ENCODE measurements at regions not wholly inside any gene's neighbourhood (a gene's known extent, or its start where the extent isn't known, plus 50 kb on each side); places are given as distances from the start of the nearest gene placed in this dataset.

DNA sequence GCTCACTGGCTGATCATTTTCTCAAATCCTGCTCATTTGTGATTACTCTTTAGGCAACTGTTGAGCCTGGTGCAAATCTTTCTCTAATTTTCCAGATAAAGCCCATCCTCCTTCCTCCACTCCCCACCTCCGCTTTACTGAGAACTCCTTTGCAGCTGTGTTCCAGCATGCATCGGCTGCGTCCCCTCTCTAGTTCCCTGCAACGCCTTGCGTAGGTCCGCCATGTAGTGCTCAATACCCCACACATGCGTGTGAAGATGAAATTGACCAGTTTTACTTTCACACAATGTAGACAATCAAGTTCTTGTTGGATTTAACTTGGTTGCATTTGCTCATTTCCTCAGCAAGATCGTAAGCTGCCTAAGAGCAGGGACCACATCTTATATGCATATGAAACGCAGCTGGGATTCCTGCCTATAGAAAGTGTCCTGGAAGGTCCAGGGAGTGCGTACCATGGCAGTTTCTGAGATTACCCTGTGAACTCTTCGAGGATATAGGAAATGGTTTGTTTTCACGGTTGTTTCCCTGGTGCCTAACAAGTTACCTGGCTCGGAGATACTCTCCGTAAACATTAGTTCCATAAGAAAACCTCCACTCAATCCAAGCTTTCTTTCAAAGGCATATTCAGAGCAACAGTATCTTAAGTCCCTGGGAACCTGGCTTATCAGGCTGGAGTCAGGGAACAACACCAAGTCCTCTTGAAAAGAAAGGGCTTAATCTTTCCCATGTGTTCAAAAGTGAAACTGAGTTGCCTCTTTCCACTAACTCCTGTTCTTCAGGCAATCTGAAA lies 766.4 kb upstream of the ID2 start:
- no peak for DNase-seq

DNA sequence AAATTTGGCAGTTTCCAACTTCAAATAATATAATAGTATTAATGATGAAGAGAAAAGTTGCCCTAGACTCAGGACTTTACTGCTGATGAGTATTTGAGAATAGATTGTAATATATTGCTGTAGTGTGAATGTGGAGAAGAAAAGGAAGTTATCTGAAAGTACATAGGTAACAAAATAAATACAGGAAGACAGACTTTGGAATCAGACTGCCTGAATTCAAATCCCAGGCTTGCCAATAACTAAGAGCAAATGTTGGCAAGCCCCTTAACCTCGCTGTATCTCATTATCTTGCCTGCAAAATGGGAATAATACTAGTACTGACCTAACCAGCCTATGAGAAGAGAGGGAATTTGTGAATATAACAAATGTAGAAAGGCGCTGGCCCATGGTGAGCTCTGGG lies 765.2 kb upstream of the ID2 start:
- no peak for DNase-seq

DNA sequence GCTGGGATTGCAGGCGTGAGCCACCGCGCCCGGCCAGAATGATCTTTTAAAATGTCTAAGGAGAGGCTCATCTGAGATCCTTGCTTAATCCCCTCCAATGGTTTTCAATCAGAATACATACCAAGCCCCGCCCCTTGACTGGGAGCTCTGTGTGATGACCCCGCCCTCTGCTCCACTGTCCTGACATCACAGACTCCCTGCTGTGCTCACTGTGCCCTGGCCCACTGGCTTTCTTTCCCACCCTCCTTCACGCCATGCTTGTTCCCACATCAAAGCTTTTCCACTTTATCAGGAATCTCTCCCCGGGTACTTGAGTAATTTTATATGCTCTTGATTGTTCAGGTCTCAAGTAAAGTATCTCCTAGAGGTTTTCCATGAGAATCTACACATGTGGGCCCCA lies 762.3 kb upstream of the ID2 start:
- DNase-seq = no peak

DNA sequence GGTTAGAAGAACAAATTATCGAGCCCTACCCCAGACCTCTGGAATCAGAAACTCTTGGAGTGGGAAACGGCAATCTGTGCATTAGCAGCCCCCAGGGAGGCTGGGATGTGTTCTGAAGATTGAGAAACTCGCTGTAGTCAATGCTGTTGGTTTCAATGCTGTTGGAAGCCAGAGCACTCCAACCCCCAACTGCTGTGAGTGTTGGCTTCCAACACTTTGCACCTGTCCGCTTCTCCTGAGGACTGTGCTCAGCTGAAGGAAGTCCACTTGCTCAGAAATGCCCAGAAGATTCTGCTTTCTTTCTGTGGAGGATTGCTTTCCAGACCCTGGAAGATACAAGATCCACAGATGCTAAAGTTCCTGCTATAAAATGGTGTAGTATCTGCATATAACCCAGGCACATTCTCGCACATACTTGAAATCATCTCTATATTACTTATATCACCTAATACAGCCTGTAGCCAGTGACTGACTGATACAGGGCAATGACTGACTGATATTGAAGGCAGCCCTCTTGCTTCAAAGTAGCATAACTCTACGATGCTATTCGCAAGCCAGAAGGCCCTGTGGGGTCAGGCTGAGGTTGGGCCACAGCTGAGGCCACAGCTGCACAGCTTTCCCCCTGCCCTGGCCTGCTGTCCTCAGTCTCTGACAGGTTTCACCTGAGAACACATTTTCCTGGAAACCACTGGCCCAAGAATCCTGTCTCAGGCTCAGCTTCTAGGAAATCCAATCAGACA lies 757.7 kb upstream of the ID2 start:
- DNase-seq = no peak

DNA sequence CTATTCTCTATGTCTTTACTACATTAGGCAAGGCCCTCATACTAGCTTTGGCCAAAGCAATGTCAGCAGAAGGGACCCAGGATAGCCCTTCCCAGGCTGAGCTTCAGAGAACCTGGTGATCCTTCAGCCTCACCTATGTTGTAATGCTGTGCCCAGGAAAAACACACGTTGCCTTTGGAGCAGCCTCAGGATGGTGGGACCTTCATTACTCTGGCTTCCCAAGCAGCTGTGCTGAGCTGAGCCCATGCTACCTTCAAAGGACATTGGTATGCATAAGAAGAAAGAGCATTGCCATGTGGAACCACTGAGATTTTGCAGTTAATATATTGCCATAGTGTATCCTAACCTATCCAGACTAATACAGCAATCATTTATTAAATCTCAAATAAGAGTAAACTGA lies 756.4 kb upstream of the ID2 start:
- no peak for DNase-seq

DNA sequence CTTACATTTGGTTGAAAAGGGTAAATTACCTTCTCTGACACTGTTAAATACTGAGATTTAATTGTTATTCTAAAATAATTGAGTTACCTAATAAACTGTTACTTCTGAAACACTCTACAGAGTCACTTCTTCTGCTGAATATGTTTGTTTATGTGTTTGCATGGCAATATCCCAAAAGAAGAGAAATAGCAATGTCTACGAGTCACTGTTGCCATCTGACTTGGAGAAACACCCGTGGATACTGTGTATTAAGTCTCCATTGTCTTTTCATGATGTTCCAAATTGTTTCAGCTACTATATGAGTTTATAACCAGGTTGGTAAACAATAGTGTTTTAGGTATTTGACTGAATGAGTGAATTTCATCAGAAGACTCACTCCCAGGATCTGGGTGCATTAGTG lies 754.2 kb upstream of the ID2 start:
- no peak for DNase-seq

DNA sequence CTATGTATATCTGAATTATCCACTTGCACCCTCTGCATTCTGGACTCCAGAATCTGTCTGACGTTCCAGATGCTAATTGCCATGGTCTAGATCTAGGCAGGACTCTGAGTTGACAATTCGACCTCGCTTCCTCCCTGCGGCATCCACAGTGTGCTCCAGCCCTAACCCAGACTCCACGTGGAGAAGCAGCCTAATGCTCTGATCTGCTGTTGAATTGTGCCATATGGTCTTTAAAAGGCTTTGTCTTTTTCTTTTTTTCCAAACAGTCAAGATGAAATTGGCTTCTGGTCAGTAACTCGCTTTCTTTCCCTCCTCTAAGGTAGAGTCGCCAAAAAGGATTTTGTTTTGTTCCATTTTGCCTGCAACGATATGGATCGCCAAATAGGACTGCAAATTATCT lies 752.6 kb upstream of the ID2 start:
- DNase-seq = no peak

DNA sequence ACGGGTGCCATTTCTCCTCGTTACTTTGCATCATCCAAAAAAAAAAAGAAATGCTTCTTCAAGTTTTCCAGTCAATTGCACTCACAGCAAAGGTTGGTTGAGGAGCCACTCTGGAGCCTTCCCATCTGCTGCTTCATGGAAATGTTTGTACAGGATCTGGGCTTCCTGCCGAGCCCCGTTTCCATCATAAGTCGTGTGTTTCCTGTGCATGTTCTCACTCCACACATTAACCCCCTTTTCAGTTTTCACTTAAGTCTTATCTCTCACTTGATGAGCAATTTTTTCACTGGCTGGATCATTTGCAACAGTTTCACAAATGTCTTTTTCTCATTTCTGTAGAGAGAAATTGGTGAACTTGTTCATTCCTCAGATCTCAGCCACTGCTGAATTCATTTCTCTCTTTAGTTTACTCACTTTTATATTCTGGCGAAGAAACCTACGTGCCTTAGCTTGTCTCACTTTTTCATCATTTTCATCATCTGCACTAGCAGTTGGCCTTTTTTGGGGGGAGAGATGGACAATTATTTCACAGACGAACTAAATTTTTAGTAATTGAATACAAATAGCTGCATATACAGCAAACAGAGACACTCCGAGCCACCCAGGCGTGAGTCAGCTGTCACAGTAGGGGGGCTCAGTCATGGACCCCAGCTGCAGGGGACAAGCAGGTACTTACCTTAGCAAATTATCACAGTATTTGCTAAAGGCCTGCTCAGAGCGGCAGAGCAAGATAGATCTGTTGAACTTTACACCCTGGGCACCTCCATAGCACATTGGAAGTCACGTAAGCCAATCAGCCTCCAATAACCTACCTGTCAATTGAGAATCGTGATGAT lies 750.8 kb upstream of the ID2 start:
- DNase-seq = no peak

DNA sequence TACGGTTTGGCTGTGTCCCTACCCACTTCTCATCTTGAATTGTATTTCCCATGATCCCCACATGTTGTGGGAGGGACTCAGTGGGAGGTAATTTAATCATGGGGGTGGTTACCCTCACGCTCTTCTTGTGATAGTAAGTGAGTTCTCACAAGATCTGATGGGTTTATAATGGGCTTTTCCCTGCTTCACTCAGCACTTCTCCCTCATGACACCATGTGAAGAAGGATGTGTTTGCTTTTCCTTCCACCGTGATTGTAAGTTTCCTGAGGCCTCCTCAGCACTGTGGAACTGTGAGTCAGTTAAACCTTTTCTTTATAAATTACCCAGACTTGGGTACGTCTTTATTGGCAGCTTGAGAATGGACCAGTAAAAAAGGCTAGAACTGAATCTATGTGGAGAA lies 750.0 kb upstream of the ID2 start:
- DNase-seq = no peak

DNA sequence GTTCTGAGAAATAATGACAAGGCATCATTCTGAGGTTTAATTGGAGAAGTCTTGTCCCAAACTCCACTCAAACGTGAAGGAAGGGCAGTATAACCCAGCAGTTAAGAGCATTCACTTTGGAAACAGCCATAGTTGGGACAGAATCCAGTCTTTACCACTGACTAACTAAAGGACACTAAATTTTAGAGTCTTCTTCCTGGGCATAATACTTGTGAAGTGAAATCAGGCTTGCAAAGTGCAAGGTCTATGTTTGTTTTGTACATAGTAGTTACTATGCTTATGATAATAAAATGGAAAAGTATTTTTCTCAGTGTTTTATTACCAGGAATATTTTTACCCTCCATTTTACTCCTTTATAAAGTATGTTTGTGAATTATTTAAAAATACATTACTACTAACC lies 748.2 kb upstream of the ID2 start:
- DNase-seq = no peak

DNA sequence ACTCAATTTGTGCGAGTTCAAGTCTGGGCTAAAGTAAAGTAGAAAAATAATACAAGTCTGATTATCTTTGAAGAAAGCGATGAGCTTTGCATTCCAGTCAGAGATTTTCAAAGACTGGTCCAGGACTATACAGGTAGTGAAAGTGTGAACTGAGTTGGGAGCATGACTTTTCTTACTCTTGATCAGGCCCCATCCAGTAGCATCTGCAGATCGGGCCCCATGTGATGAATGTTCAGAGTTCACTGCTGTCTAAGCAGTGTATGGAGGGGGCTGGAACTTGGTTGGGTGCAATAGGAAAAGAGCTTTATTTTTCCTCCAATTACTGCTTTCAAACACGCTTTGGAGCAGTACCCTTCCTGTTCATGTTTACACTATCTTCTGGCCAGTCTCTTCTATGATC lies 747.4 kb upstream of the ID2 start:
- no peak for DNase-seq

DNA sequence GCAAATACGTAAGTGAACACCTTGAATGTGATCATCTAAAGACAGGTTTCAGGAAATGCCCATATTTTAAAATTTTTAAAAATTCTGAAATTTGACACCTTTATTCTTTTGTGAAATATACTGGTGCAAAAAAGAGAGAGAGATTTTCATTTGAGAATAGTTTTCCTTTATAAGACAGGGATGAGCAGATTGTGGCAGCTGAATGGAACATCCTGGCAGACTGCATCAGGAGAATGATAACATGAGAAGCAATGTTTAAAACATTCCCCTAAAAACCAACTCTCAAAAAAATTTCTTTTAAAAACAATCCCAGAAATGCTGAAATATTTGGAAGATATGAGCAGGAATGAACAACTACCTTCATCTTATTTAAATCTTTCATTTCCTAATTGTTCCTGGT lies 744.8 kb upstream of the ID2 start:
- no peak for DNase-seq

DNA sequence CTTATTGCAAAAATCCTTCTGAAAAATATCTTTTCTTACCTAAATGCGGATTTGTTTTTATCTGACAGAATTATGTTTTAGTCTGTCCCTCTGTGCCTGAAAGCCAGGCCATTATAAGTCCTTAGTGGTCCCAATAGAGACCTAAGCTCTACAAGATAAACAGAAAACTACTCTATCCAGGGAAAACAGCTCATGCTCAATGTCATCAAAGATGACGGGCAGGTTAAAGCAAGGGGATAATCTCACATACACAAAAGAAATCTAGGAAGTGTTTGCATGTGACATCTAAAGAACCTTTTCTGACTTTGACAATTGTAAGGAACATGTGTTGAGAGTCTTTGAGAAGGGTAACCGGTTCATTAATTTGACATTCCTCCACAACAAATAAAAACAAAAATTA lies 741.1 kb upstream of the ID2 start:
- DNase-seq = no peak

DNA sequence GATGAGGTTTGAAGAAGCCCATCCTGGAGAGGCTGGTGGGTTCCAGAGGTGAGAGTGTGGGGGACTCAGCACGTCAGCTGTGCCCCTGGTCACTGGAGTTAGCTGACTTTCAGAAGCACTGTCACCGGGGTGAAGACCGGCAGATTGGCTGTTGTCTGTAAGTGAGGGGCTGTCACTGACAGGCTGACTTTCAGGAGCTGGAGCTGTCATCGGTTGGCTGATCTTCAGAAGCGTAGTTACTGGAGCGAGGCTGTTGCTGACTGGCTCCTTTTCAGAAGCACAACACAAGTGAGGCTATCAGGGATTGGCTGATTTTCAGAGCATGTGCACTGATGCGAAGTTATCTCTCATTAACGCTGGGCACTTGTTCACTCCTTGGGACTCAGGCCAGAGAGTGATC lies 738.4 kb upstream of the ID2 start:
- no peak for DNase-seq

DNA sequence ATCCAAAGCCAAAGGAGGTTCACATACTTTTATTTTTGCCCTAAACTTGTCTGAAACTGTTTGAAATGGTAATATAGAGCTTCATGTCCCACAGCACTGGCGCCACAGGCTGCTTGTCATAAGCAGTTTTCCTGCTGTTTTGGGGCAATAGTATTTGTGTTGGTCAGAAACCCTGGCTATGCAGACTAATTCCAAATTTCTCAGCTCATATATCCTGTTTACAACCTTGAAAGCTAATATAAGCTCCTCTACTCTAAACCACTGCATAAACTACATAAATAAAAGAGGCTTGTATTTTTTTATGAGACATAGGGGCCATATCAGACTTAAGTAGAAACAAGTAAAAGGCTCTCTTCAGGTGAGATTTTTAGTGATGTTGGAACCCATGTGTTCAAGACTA lies 736.8 kb upstream of the ID2 start:
- DNase-seq = no peak

DNA sequence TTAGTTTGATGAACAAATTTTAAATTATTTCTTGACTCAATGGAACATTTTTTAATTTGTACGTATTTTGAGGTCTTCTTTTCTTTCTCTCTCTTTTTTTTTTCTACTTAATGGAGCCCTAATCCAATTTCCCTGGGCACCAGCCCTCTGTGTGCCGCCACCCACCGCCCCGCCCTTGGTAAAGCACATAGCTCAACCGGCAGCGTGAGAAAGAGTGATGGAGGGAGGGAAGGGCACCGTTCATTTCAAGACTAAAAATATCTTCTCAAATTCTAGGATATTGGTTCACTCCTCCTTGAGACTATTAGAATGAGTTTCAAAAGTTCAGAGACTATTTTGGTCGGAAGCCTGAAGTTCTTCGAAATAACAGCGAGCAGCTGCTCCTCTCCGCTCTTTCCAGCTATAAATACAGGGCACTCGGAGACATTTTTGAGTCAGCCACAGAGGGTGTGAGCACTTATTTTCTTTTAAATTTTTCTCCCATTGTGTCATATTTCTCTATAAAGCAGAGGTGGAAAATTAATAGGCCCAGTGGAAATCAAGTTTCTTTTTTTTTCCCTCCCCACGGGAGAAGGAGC lies 731.7 kb upstream of the ID2 start:
- DNase-seq = no peak

DNA sequence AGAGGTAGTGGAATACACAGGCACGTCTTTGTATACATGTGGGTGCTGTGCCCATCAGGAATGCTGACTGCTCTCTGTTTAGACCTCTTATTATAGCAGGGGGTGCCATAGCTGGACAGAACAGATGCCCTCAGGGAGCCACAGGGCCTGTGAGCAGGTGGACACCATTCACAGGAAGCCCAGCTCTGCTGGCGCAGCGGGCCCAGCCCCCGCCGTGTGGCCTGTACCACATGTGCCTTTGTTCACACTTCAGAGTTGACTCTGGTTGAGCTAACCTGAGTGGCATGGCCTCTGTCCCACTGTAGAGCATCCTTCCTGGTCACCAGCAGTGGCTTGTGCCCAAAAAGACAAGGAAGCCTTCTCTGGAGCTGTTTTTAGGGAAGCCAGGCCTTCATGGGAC lies 730.9 kb upstream of the ID2 start:
- no peak for DNase-seq

DNA sequence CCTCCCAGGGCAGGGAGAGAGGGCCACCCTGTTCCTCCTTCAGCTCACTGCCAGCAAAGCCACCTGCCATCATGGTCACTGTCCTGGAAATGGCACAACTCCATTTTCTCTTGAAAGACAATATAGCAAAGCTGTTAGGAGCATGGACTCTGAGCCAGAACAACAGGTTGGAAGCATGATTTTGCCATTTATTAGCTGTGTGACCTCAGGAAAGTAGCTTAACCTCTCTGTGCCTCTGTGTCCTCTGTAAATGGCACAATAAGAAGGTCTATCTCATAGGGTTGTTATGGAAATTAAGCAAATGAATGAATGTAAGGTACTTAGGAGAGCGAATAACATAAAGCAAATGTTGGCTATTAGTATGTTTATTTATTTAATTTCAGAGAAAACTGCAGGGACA lies 730.4 kb upstream of the ID2 start:
- no peak for DNase-seq

DNA sequence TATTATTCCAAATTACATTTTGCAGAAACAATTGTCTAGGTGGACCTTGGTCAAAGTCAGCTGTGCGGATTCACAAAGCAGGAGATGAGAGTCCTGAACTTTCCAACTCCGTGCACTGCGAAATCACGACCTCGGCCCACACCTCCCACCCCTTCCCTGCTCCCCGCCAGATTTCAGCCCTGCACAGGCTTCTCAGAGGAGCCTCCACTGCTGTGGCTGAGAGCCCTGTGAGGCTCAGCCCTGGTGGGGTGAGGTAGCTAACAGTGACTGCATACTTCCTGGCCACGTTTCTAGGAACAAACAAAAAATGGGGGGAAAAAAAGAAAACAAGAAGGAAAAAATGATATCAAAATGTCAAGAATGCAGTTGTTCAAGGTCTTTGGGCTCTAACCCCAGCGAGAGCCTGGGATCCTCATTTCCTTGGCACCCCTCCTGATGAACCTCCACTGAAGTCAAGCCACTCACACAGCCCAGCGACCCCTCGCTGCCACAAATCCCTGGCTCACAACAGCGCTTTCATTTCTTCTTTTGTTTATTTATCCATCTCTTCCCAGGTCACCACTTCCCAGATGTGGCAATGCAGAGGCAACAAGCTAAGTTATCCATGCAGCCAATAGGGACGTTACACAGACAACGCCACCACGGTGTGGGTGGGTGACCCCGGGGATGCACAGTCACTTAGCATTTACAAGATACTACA lies 729.7 kb upstream of the ID2 start:
- DNase-seq = no peak

DNA sequence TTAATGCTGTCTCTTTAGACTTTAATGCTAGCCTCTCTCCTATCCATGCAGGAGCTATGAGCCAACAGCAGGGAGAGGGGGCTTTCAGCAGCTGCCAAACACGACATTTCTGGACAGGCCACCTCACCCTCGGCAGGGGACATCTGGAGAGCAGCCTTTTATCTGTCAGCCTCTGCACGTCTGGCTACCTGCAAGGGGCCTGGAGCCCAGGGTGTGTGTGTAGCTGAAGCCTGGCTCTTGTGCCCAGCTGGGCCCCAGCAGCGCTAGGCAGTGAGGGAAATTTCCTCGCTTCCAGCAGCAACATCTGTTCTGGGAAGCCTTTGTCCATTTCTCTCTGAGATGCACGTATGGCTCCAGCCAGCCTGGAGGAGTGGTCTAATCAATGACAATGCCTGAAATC lies 728.7 kb upstream of the ID2 start:
- DNase-seq = no peak

DNA sequence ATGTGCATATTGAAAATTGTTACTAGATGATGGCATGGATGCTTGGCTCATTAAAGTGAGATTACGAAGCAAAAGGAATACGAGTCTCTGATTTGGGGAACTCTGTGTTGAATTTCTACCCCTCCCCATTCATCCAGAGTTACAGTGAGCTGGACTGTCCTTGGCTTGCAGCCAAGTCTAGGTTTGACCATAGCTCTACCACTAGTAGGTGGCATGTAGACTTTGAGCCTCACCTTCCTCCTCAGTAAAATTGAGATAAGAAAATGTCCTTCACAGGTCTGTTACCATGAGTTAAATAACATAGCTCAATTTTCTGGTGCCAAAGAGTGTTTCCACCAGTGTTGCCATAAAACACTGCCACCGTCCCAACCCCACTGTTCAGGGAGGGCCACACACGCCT lies 727.6 kb upstream of the ID2 start:
- no peak for DNase-seq

DNA sequence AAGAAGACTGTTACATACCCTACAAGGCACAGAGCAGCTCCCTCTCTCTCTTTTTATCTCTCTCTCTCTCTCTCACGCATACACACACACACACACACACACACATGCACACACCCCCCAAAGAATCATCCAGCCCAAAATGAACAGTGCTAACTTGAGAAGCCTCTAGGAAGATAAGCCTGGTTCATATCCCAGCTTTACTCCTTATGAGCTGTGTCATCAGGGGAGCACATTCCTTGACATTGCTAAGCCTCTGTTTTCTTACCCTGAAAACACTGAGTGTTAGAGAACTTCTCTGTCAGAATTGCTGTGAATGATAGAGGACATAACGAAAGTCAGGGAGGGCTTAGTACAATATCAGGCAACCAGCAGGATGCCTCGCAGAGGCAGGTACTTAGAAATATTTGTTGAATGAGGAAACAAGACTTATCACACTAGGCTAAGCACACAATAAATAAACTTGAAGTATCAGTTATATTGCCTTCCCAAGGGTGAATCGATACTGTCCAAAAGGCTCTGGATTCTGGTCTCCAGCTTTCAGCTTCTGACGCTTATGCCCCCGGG lies 725.6 kb upstream of the ID2 start:
- no peak for DNase-seq

DNA sequence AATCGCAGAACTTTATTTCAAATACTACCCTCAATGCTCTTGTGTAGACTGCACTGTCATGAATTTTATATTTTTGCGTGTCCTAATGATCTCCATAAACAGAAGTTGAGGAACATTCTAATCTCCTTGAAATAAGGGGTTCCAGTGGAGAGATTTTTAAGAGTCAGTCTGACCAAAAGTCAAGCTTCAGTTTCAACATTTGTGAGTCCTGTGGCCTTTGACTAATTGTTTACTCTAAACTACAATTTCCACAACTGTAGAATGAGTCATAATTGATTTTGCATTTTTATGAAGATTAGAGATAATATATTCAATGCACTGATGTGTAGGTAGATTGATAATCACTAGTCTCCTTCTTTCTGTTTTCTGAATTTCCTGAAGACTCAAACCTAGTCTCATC lies 720.3 kb upstream of the ID2 start:
- DNase-seq = no peak
